ENCODE measurements at regions not wholly inside any gene's neighbourhood (a gene's known extent, or its start where the extent isn't known, plus 50 kb on each side); places are given as distances from the start of the nearest gene placed in this dataset.

DNA sequence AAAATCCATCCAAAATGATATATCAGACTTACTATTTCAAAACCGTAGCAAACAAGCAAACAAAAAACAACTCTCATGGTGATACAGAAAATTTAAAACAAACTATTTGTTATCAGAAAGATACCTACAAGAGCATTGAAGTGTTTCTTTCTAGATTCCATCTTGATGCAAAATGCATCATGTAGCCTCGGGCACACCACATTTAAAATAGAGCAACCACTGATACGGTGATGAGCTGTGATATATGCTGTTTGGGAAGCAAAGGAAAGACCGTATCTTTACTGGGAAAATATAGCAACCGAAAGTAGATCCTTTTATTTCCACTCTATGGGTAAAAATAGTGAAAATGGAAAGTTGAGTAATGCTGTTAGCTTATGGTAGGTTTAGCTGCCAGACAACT lies 892.0 kb downstream of the GATA3 start:
- no peak for DNase-seq

DNA sequence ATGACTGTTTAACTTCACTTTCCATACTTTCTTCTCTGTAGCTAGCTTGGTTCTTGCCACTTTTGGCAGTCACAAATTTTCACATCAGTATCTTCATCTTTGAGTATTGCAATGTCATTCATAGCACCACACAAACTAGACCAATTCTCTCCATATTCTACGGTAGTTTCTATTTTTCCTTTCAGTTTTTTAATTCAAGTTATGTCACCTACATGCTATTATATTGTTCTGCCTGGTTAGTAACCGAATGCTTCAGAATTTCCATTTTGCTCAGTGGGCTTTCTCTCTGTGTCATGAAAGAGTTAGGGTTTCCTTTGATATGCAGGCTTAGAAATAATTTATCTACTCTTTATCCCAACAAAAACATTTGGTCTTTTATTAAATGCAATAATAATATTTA lies 896.5 kb downstream of the GATA3 start:
- no peak for DNase-seq

DNA sequence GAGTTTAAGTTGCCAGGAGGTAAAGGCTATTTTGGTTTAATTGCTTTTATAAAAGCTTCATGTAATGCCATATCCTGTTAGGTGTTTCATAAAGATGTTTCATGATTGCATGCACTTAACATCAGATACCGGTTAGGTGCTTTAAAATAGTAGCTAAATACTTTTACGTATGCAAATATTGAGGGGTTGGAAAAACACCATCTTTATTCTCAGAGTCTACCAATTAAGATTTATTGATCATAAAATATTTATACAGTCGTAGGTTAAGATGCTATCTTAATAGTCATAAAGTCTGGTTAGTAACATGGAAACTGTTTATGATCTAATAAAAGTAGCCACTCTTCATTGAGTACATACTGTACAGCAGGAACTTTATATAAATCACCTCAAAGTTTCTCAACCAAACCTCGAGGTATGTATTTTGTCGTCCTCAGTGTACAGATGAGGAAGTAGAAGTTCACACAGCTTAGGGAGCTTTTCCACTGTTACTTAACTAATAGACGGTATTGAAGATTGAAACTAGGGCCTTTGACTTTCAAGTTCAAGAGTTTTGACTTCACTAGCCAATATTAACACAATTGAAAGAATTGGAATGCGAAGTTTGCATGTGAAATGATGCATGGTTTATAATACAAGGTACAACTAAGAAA lies 897.1 kb downstream of the GATA3 start:
- no peak for DNase-seq

GRCh38 chr10:8956400-8956799 lies 901.9 kb downstream of the GATA3 start:
- no peak for DNase-seq

- no peak for DNase-seq
These were observed 907.8 kb downstream of the GATA3 start for GRCh38 chr10:8962249-8962648.

- no peak for DNase-seq
These were observed 912.6 kb downstream of the GATA3 start for GRCh38 chr10:8967061-8967460.

- DNase-seq: no peak
These were observed 915.4 kb downstream of the GATA3 start for GRCh38 chr10:8969853-8970252.

DNA sequence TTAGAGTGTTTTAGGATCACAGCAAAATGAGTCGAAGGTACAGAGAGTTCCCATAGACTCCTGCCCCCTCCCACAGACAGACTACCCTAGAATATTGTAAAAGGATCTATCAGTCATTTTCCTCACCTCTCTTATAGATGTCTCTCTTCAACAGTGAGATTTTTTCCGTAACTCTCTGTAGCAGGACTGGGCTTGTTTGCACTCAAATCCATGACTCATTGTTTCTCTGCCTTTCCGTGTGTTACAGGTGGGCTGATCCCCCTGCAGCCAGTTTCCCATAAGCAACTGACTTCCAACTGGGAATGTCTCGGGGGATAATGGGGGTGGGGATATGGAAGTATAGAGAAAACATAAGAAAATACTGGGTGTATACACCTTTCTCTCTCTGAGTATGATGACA lies 921.0 kb downstream of the GATA3 start:
- no peak for DNase-seq

- no peak for DNase-seq
These were observed 923.6 kb downstream of the GATA3 start for GRCh38 chr10:8978100-8978499.

DNA sequence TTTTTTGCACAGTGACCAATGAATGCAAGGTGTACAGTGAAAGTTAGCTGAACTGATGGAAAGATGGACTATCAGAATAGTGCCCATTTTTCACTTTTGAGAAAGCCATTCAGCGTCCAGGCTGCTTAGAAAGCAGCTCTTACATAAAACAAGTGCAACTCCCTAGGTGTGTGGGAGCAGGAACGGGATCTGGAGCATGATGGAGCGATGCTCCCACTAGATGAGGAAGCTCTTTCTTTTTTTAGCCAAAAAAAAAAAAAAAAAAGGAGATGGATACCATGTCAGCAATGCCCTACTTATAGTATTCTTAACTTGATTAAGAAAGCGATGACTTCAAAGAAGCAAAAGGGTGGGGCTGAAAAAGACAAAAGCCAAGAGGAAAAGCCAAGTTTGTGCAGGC lies 925.5 kb downstream of the GATA3 start:
- DNase-seq: no peak

- no peak for DNase-seq
These were observed 926.8 kb downstream of the GATA3 start for GRCh38 chr10:8981277-8981676.

GRCh38 chr10:8985651-8986050 lies 931.2 kb downstream of the GATA3 start:
- no peak for DNase-seq

DNA sequence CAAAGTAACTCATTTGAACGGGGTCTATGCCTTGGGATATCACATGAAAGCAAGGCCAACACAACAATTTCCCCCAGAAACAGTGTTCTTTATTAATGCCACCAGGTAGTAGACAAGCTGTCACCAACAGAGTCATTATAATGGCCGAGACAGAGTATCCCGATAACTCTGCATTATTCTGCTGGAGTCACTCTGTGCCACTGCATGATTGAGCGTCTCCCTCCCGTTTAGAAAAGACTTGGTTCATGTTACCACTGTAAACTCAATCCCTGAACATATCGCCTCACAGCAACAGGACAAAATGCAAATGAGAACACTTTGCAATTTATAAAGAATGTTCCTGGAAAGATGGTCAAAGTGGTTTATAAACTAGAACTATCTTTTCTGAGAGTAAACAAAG lies 932.5 kb downstream of the GATA3 start:
- DNase-seq: no peak

DNA sequence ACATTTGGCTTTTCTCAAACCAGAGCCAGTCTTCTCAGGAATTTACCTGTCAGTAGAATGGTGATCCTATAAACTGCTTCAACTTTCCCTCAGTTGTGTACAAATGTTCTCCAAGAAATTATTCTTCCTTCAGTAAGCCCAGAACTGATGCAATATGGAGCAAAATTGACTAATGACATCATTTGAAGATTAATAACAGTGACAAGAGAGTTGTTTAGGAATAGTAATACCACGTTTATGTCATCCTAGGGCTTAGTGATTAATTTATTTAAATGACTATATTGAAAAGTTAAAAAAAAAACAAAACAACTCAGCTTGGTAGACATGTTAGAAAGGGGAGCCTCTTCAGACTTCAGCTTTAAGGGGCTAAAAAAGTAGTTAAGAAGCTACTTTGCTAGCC lies 933.2 kb downstream of the GATA3 start:
- DNase-seq: no peak

GRCh38 chr10:8990280-8990987 lies 935.9 kb downstream of the GATA3 start:
- DNase-seq: no peak

- no peak for DNase-seq
These were observed 937.5 kb downstream of the GATA3 start for GRCh38 chr10:8992009-8992408.

DNA sequence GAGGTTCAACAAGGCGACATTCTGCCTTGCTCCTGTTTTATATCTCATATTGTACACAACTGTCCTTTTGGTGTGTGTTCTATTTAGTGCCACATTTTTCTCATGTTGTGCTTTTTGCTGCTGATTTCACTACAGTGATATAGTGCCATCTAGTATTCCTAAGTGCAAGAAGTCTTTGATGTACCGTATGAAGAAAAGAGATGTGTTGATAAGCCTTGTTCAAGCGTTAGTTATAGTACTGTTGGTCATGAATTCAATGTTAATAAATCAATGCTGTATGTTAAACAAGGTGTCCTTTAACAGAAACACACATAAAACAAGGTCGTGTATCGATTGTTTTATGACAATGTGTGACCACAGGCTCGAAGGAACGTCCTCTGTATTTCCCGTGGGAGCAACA lies 939.4 kb downstream of the GATA3 start:
- no peak for DNase-seq

GRCh38 chr10:8998751-8999150 lies 944.3 kb downstream of the GATA3 start:
- DNase-seq: no peak

DNA sequence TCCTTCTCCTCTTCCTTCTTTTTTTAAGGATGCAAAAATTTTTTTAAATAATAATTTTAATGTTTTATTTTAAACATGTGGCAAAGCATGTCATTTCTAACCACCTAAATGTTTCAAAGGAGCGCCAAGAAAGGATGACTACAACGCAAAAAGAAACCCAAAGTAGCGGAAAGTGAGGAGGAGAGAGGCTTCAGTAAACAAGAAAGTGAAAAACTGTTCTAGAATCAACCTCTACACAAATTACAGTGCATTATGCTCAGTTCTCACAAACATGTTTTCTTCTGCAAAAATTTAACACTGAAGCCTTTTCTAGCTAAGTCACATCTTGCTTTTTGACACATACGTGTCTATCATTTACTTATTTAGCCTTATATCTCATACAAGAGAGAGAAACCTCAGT lies 948.6 kb downstream of the GATA3 start:
- DNase-seq: no peak

DNA sequence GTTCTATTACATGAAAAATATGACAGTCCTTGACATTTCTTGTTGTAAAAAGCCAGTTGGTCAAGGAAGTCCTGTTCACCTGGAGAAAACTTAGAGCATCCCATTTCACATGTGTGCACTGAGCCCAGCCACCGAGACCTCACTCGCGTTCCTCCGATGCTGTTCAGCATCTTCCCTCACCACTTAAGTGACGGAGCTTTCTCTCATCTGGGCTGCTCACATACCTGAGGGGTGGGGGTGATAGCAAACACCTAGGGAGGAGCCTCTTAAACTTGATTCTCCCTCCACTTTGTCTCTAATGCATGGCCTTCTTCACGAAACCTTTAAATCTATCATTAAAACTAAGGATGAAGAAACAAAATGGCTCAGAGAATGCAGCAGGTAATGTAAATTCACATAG lies 950.2 kb downstream of the GATA3 start:
- no peak for DNase-seq

- DNase-seq: no peak
These were observed 955.0 kb downstream of the GATA3 start for GRCh38 chr10:9009505-9009904.

GRCh38 chr10:9010093-9010492 lies 955.6 kb downstream of the GATA3 start:
- no peak for DNase-seq

DNA sequence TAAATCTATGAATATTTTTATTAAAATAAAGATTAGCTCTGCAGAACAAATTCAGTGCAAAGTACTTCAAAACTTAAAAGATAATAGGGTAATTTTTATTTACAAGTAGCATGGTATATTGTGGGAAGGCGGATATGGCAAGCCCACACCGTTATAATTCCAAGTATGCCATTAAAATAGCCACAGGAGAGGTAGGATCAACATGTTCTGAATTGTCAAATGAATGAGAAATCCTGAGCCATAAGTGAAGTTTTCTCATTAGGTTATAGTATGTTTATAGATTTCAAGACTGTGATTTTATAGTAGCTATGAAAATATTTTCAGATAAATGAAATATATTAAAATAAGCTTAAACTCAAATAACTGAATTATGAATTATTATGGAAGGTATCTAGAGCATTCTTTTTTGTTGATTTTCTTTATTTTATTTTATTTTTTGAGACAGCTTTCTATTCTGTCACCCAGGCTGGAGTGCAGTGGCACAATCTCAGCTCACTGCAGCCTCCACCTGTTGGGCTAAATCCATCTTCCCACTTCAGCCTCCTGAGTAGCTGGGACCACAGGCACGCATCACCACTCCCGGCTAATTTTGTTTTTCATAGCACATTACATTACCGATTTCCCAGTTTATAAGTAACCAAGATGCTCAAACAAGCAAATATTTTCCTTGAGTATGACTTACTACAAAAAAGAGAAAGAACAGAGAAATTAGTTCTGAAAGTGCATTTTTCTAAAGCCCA lies 956.6 kb downstream of the GATA3 start:
- no peak for DNase-seq

- no peak for DNase-seq
These were observed 957.8 kb downstream of the GATA3 start for GRCh38 chr10:9012312-9012711.
